OCI-LY7 (cell line): ENCODE measurements at regions not wholly inside any gene's neighbourhood (a gene's known extent, or its start where the extent isn't known, plus 50 kb on each side); places are given as distances from the start of the nearest gene placed in this dataset.

Experiments
- BruUV-seq: library from RNA; stranded (reverse); fragments of 400-500 nt; replicated peaks from 2 replicates; lab custom pipeline; 2021; lab: Mats Ljungman, UMichigan
- CTCF ChIA-PET: fragments of 300-600 bp; sonication (Branson Sonifier 250); formaldehyde crosslinking; loops from one replicate; lab custom pipeline; 2022; ENCODE audit warnings: antibody characterized with exemption; ENCODE audit not compliant: unreplicated experiment; lab: Charles Lee
- POLR2A ChIA-PET: fragments of 300-600 bp; sonication (Branson Sonifier 250); formaldehyde crosslinking; loops from one replicate; lab custom pipeline; 2022; ENCODE audit warnings: antibody characterized with exemption; lab: Charles Lee
- DNase-seq: peaks from one replicate; pipeline ENCODE4 v3.0.0-alpha.2; 2015; ENCODE audit warnings: low spot score
- H2AFZ ChIP-seq: fragments of 200-600 bp; sonication (generic), shearing (Covaris generic); 2 replicates; pipeline ENCODE4 v1.6.1; 2014; ENCODE audit warnings: mild to moderate bottlenecking, antibody characterized with exemption, low read length, moderate library complexity
- H3K27ac ChIP-seq: fragments of 200-600 bp; sonication (generic); 2 replicates; pipeline ENCODE4 v1.5.1; 2014; ENCODE audit warnings: mixed run types, low read depth, mild to moderate bottlenecking, moderate library complexity, low read length, inconsistent platforms; ENCODE audit not compliant: poor library complexity, severe bottlenecking
- H3K36me3 ChIP-seq: fragments of 200-600 bp; sonication (generic); 2 replicates; pipeline ENCODE4 v1.6.1; 2014; ENCODE audit warnings: mild to moderate bottlenecking, antibody characterized with exemption, low read length, moderate library complexity, mixed read lengths; ENCODE audit not compliant: insufficient read depth
- H3K4me1 ChIP-seq: fragments of 200-600 bp; sonication (generic); 2 replicates; pipeline ENCODE4 v1.5.1; 2014; ENCODE audit warnings: mild to moderate bottlenecking, low read length; ENCODE audit not compliant: insufficient read depth, poor library complexity, severe bottlenecking
- H3K4me2 ChIP-seq: fragments of 200-600 bp; sonication (generic); 2 replicates; pipeline ENCODE4 v1.6.1; 2014; ENCODE audit warnings: mild to moderate bottlenecking, low read length
- H3K4me3 ChIP-seq: fragments of 200-600 bp; sonication (generic); 2 replicates; pipeline ENCODE4 v1.5.1; 2014; ENCODE audit warnings: mild to moderate bottlenecking, low read depth, low read length; ENCODE audit not compliant: poor library complexity, severe bottlenecking
- H3K79me2 ChIP-seq: fragments of 200-600 bp; sonication (generic); 2 replicates; pipeline ENCODE4 v1.6.1; 2016; ENCODE audit warnings: low read depth, mild to moderate bottlenecking, low read length, moderate library complexity, mixed read lengths; ENCODE audit not compliant: insufficient read depth
- H3K9me2 ChIP-seq: fragments of 200-600 bp; sonication (generic); 2 replicates; pipeline ENCODE4 v1.6.1; 2016; ENCODE audit warnings: mild to moderate bottlenecking, low read length, mixed read lengths; ENCODE audit not compliant: insufficient read depth
- H3K9me3 ChIP-seq: fragments of 200-600 bp; sonication (generic); 2 replicates; pipeline ENCODE4 v1.6.1; 2014; ENCODE audit warnings: mild to moderate bottlenecking, mixed run types, low read length, mixed read lengths
- H4K20me1 ChIP-seq: fragments of 200-600 bp; sonication (generic); 2 replicates; pipeline ENCODE4 v1.6.1; 2014; ENCODE audit warnings: mild to moderate bottlenecking, antibody characterized with exemption, low read length, moderate library complexity, mixed read lengths; ENCODE audit not compliant: insufficient read depth
- CTCF ChIP-seq: fragments of 200-600 bp; sonication (generic); conservative IDR thresholded peaks from 2 replicates; pipeline ENCODE4 v1.5.1; 2014; ENCODE audit warnings: mild to moderate bottlenecking, antibody characterized with exemption, low read length, moderate library complexity, mixed read lengths
- EZH2phosphoT487 ChIP-seq: fragments of 200-600 bp; sonication (generic); IDR thresholded peaks from 2 replicates; pipeline ENCODE4 v1.6.1; 2018; ENCODE audit warnings: low read depth, borderline replicate concordance, mild to moderate bottlenecking, mixed run types, antibody characterized with exemption, low read length, moderate library complexity, mixed read lengths
- intact Hi-C: fragments of 100-400 bp; cut with micrococcal nuclease; formaldehyde crosslinking; loops from one replicate; pipeline ENCODE4 v1.10.0; 2022; ENCODE audit not compliant: unreplicated experiment

- TF ChIP-seq EZH2phosphoT487 (no peak), CTCF (no peak)
- Histone ChIP-seq H3K4me3 (no peak overlapping the region), H3K4me1 (no peaks in the 10 kb centered on the region), H3K9me2 (no peaks in the 10 kb centered on the region), H3K9me3 (no peaks in the 10 kb centered on the region), H2AFZ (no peak overlapping the region), H4K20me1 (no peaks in the 10 kb centered on the region), H3K36me3 (no peaks in the 10 kb centered on the region), H3K27ac (no peak overlapping the region), H3K4me2 (no peak overlapping the region), H3K79me2 (no peaks in the 10 kb centered on the region)
- DNase-seq = no peak
- intact Hi-C loops = no loop called here
- ChIA-PET CTCF (no interaction called here), POLR2A (no interaction called here)
- no TSS peak for BruUV-seq
Measured at GRCh38 chr12:58148405-58148804, 207.0 kb downstream of the ATP23 start.

GRCh38 chr12:58148976-58149375 is 207.6 kb downstream of the ATP23 start:
- Histone ChIP-seq H3K27ac (no peak overlapping the region), H3K79me2 (no peaks in the 10 kb centered on the region), H3K4me2 (no peak overlapping the region), H3K4me1 (no peaks in the 10 kb centered on the region), H3K9me3 (no peaks in the 10 kb centered on the region), H3K4me3 (no peak overlapping the region), H3K36me3 (no peaks in the 10 kb centered on the region), H2AFZ (no peak overlapping the region), H3K9me2 (no peaks in the 10 kb centered on the region), H4K20me1 (no peaks in the 10 kb centered on the region)
- ChIA-PET CTCF (no interaction called here), POLR2A (no interaction called here)
- intact Hi-C loops = no loop called here
- no peak for DNase-seq
- TF ChIP-seq CTCF = no peak
- no peak for TF ChIP-seq EZH2phosphoT487
- BruUV-seq = no TSS peak

- no peaks in the 10 kb centered on the region for H4K20me1 ChIP-seq
- intact Hi-C loops = no loop called here
- no peak for DNase-seq
Measured at GRCh38 chr12:58154359-58154758, 213.0 kb downstream of the ATP23 start.

More at GRCh38 chr12:58154359-58154758, 213.0 kb downstream of the ATP23 start:
- POLR2A ChIA-PET = no interaction called here
- H3K4me2 ChIP-seq = no peak overlapping the region
- H2AFZ ChIP-seq = no peak overlapping the region
- no peaks in the 10 kb centered on the region for H3K9me2 ChIP-seq
- CTCF ChIA-PET = no interaction called here
- H3K4me3 ChIP-seq = no peak overlapping the region
- no peaks in the 10 kb centered on the region for H3K79me2 ChIP-seq
- no peaks in the 10 kb centered on the region for H3K9me3 ChIP-seq
- no peaks in the 10 kb centered on the region for H3K4me1 ChIP-seq
- no peaks in the 10 kb centered on the region for H3K36me3 ChIP-seq
- no peak overlapping the region for H3K27ac ChIP-seq
- no peak for TF ChIP-seq CTCF
- no peak for TF ChIP-seq EZH2phosphoT487
- BruUV-seq = no TSS peak
